HG02588 (cell line): ENCODE measurements at regions not wholly inside any gene's neighbourhood (a gene's known extent, or its start where the extent isn't known, plus 50 kb on each side); places are given as distances from the start of the nearest gene placed in this dataset.
"Not testable (repeated sequence)": the region's sequence is repeated elsewhere in the genome, so short reads cannot be mapped to it uniquely, and the experiment has no call there.

Experiments
- ATAC-seq: cut with Tn5 transposase; IDR thresholded peaks from one replicate; pipeline ENCODE4 v1.9.1; 2021; ENCODE audit warnings: mild to moderate bottlenecking, moderate library complexity; ENCODE audit not compliant: unreplicated experiment

DNA sequence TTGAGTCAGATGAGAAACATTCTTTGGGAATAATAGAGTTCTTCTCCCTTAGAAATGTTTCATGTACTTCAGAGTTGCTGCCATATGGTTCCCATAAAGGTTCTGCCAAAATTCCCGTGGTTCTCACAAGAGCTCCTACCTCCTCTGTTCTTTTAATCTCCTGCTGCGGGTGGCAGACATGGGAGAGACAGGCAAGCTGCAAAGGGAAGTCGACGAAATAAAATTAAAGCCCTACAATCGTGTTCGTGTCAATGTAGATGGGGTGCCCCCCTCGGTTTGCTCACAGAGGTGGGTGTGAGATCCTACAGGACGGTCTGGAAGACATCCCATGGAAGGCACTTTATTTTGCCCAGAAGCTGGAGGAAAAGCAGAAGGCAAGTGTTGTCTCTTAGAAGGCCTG lies 276.0 kb downstream of the RWDD3 start:
- ATAC-seq: no peak

DNA sequence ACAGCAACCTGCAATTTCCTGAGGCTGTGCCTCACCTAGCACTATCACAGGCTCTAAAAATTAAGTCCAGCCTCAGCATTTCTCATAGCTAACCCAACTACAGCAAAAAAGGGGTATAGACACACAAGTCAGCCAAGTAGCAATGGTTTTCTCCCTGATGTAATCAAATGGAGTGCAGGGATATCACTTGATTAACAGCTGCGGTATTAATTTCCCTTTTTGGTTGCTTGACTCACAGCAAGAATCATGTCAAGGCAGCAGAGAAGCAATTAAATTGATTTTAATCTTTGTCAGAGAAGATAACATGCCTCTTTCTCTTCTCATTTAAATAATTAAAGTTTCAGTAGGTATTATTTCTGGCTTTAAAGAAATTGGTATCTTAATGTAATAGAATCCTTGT lies 278.9 kb downstream of the RWDD3 start:
- no peak for ATAC-seq

DNA sequence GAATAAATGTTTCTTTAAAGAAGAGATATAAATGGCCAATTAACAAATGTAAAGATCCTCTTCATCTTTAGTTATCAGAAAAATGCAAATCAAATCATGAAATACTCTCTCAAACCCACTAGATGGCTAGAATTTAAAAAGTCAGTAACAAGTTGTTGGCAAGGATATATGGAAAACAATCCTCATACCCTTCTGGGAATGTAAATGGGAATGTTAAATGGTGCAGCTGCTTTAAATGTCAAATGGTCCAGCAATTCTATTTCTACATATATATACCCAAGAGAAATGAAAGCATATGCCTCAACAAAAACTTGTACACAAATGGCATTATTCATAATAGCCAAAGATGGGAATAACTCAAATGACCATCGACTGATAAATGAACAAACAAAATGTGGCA lies 283.5 kb downstream of the RWDD3 start:
- ATAC-seq: no peak

DNA sequence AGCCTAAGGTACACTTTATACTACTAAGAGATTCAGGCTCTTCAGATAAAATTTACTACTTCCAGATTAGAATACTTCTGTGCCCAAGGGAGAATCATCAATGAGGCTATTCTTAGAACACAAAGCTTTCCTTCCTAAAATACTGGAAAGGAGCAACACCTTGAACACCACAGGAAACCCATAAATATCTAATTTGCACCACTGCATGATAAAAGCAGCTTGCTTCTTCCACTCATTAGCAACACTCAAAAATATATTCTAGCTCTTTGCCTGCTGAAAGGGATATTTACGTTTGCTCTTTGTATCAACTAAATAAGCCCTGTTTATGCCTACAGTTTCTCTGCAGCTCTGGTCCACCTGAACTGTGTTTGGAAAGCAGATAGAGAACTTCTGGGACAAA lies 284.3 kb downstream of the RWDD3 start:
- no peak for ATAC-seq

DNA sequence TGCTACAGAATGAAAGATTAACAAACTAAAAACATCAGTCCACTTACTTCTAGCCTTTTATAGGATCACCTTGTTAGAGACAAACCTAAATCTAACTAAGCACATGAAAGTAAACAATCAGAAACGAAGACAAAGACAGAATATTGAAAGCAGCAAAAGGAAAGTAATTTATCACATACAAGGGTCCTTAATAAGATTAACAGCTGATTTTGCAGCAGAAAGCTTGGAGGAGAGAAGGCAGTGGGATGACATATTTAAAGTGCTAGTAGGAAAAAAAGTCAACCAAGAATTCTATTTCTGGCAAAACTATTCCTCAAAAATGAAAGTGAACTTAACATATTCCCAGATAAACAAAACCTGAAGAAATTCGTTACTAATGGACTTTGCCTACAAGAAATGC lies 286.4 kb downstream of the RWDD3 start:
- ATAC-seq: no peak

DNA sequence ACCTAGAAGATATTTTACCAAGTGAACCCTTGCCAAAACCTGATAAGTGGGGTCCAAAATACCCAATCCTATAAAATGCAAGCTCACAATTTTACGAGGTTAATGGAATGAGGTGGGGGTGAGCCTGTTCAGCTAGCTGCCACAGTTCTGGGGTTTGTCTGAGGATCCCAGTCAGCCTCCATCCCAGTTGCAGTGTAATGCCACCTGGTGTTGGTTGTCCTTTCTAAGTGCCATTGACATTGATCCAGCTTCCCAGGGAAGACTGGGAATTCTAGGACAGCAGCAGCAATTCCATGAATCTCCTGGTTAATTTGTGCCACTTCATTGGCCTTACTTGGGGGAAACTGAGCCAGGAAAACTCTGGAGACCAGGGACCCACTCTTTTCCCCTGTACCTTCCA lies 298.3 kb downstream of the RWDD3 start:
- ATAC-seq: no peak

DNA sequence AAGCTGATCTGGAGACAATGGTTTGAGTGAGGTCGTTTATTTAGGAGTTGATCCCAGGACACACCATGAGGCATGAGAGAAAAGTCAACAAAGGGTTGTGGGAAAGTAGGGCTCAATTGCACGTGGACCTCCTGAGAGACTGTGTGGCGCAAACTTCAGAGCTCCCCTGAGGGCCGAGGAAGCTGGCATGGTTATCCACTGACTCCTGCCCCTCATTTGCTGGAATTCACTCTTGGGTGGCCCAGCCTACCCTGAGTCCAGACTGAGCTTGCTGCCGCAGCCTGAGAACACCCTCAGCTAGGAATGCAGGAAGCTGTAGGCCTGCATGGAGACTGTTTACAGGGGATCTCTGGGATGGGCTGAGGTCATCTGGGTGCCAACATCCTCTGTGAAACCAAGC lies 301.0 kb downstream of the RWDD3 start:
- ATAC-seq: no peak

DNA sequence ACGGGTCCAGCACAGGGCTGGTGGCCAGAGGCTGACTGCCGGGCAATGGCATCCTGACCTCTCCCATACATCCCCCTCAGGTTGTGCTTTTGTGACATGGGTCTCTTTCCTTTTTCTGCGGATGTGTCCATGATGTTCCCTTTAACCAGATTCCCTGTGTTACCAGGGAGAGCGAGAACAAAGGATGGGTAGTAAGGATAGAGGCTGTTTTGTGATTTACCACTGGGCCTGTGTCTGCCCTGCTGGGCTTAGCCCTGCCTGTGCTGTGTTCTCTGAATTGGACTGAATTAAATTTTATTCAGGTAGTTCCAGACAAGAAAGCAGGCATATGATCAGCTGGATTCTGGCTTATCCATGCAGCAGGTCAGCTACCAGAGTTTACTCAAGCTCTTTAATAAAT lies 301.6 kb downstream of the RWDD3 start:
- ATAC-seq: no peak

DNA sequence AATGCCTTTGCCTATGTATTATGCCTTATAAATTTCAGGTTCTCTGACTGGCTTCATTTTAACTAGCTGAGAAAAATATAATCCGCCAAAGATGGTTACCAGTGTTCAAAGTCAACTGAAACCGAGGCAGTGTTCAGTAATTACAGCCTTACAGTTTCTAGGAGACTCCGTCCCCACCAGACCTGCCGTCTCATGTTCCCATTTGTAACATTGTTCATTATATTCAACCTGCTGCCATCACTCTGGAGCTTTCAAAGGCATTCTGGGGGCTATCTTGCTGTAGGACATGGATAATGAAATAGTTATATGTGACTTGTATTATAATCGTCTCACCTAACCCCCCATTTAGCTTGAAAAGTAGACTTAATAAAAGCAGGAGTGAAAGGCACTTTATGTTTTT lies 302.5 kb downstream of the RWDD3 start:
- ATAC-seq: no peak

DNA sequence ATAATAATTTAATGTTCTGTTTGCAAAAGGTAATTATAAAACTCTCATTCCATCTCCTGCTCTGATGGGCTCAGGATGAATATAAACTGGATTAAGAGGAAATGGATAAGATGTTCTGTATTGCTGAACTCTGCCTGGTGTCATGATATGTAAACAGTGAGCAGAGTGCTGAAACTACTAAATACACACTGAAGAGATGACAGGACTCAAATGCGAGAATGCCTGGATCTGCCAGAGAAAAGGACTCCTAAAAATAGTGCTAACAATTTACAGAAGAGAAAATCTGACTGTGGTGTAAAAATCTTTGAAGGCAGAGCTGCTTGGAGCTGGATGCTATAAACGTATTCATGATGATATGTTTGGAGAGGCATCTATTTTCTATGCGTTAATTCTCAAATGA lies 303.2 kb downstream of the RWDD3 start:
- no peak for ATAC-seq

DNA sequence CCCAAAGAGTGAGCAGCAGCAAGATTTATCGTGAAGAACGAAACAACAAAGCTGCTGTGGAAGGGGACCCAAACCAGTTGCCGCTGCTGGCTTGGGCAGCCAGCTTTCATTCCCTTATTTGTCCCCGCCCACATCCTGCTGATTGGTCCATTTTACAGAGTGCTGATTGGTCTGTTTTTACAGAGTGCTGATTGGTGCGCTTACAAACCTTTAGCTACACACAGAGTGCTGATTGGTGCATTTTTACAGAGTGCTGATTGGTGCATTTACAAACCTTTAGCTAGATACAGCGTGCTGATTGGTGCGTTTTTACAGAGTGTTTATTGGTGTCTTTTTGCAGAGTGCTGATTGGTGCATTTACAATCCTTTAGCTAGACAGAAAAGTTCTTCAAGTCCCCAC lies 304.2 kb downstream of the RWDD3 start:
- ATAC-seq: not testable (repeated sequence)

DNA sequence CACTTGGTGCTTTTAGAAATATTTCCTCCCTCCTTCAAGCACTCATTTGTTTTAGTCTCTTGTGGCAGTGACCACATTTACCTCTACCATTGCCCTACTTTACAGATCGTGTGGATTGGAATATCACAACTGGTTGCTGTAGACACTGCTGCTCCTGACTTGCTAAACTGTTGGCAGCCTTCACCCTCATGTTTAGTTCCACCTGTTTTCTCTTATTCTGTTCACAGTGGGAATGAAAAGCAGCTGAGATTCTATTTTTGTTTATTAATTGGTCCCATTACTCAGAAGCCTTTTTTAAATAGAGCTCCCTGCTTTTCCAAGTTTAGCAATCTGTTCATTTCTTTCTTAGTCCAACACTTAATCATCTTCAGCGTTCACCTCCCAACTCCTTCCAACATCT lies 308.9 kb downstream of the RWDD3 start:
- ATAC-seq: no peak

DNA sequence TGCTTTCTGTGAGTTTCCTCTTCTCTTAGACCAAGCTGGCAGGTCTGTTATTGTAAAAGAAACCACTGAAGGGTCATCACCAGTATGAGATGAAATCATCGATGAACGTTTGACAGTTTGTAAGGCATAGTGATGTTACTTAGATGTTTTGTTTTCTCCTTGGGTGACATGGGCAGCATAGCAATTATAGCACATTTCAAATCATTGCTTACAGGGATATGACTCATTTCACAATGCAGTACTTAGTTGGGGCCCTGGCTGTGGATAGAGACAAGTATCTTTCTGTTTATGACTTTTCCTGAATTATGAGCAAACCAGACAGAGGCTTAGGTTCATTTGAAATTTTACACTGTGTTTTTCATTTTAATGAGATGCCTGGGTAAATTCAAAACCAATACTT lies 313.0 kb downstream of the RWDD3 start:
- no peak for ATAC-seq

DNA sequence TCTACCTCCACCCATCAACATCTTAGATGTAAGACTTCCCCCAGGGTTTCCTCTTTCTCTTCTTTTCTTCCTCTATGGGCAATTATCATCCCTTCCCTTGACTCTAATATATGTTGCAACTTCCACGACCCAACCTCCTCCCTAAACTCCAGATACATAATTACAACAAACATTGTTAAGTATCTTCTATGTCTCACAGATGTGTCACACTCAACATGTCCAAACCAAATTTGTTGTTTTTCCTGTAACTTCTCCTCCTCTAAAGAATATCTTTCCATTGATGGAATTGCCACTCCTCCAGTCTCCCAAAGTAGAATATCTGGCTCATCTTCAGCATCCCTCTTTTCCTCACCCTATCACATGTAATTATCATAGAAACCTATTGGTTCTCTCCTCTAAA lies 314.2 kb downstream of the RWDD3 start:
- ATAC-seq: no peak

DNA sequence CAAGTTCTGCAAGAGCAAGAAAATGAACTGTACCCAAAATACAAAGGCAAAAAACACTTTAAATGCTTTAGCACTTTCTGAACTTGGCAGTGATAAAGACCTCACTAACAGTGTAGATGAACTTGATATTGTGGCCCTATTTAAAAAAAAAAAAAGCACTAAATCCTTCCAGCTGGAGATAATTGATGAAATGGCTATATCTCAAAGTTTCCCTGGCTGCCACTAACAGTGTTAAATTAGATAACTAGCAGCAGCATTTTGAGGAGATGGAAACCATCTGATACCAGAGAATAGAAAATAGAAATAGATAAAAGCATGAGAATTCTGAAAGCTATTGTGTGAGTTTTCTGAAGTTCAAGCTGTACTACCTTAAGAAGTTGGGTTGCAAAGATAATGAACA lies 317.2 kb downstream of the RWDD3 start:
- ATAC-seq: no peak

DNA sequence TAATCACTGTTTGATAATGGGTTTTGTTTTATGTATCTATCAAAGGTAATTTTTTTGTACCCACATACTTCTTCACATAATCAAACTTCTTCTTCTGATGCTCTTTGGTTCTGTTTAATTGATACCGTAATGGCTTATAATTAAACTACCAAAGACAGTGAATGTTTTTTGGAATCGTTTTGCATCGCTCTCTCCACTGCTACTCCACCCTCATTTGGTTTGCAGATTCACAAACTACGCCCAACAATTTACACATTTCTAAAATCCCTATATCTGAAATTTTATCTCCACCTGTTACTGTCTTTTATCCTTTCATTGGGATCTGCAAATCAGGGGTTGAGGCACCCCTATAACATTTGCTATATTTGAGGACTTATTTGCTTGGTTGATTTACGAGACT lies 319.6 kb downstream of the RWDD3 start:
- no peak for ATAC-seq

DNA sequence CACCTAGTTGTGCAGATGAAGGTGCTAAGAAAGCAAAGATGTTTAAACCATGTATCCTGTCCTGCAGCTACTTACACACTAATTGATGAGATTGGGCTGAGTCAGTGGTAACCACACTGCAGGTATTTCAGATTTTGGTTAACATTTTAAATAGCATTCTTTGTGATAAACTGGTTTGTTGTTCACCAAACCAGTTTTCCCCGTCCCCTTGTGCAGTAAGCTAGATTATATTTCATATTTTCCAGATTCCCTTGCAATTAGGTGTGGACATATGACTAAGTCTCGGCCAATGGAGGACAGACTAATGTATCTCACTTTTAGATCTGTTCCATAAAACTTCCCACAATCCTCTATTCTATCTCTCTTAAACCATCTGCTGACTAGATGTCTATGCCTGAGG lies 320.4 kb downstream of the RWDD3 start:
- no peak for ATAC-seq

DNA sequence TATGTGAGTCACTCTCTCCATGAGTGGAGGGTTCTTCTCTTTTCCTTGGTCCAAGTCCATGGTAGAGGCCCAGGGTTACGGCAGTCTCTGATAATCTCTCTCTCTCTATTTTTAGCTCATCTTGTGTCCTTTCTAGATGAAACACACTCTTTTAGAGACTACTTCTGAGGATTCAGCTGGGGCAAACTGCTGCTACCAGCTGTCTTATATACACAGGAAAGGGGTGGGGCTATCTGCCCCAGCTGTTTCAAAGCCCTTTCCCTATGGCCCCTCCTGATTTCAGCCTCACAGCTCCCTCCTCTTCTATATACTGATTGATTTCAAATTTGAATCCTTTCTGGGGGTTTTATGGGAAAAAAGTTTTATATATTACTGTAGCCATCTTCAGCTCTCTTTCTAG lies 324.8 kb downstream of the RWDD3 start:
- ATAC-seq: no peak

DNA sequence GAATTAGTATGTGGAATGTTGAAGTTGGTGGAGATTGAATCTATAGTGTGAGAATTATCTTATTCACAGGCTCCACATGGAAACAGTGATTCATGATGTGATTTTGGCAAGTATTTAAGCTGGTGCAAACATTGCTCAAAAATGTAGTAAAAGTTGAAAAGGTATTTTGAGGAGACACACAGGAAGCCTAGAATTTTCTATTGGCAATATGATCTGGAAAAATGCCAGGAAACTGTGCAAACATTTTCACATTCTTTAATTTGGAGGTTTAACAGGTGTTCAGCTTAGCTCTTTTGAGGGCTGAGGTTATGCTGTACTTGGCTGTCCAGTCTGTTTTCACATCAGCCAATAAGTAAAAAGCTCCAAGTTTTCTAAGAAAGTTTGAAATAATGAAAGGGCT lies 327.3 kb downstream of the RWDD3 start:
- no peak for ATAC-seq

DNA sequence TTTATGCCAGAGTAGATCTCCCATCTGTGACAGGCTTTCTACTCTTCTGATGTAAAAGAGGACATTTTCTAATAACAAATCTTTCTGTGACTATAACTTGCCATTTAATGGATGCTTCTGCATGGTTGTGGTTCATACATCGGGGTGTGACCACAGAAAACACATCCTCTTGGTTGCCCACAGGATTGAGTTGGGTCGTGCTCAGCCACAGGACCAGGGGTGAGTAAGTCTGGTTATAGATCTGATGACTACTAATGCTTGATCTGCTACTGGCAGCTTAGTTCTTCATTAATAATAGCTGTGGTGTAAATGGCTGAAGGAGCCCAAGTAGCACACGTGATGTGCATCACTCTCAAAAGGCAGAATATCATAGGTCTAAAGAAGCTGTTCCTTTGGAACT lies 328.2 kb downstream of the RWDD3 start:
- no peak for ATAC-seq

DNA sequence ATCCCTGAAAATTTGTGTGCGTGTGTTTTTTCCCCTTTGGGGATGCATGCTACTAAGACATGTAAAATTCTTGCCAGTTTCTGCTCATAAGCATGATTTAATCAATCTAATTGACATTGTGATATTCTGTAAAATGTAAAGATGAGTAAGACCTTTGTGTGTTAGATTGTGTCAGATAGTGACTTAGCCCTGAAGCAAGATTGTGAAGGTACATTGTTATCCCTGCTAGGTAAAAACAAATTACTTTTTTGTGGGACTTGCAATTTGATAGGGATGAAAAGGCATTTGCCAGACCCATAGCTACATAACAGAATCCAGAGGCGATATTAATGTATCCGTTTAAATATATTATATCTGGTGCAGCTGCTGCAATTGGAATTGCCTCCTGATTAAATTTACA lies 338.0 kb downstream of the RWDD3 start:
- no peak for ATAC-seq

DNA sequence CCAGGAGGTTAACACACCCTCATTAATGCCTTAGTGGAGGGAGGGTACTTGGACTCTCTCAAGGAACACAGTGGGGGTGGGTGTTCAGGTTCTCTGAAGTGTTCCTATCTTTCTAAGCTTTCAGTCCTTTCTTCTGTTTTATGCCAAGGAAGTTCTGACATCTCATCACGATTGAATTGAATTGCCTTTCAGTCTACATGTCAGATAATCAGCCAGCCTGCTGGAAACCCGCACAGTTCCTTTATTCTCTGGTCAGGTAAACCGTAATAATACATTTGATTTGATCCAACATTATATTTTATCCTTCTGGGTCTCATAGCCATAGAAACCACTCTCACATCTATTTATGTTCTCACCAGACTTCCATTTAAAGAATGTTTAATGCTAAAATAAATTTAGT lies 339.0 kb downstream of the RWDD3 start:
- ATAC-seq: no peak

DNA sequence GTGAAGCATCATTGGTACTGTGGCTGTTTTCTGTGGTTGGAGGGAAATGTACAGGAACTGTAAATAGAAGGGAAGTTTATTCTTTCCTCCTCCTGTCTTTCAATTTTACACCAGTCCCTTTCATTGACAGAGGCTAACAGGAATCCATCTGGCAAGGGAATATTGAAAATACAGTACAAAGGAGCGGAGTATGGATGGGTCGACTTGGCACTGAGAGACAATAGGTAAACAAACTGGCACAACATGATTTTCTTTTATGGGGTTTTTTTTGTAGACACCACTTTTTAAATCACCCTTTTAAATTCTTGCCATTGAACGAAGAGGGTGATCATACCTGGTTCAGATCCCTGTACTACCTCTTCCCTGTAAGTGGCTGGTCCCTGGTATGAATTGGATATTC lies 341.3 kb downstream of the RWDD3 start:
- no peak for ATAC-seq

DNA sequence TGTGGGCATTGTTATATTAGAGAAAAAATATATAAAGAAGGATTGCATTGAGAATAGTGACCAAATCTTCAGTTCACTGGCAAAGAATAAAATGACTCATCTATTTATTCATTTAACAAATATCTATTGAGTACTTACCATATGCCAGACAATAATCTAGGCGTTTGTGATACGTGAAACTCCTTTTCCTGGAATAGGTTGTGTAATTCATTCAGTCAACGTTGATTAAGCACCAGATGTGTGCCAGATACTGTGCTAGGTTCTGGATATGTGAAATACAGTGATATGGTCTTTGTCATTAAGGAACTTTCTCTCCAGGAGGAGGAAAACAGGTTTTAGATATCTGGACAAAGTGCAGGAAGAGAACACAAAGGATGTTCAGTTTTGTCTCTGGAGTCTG lies 344.5 kb downstream of the RWDD3 start:
- ATAC-seq: no peak
